HUES48 (cell line): ENCODE measurements at regions not wholly inside any gene's neighbourhood (a gene's known extent, or its start where the extent isn't known, plus 50 kb on each side); places are given as distances from the start of the nearest gene placed in this dataset.

ENCODE experiments used
- H3K27ac ChIP-seq: one replicate; pipeline ENCODE4 v1.7.0; 2013; ENCODE audit warnings: low read depth, low read length, inconsistent platforms
- H3K27me3 ChIP-seq: 2 replicates; pipeline ENCODE4 v1.6.1; 2013; ENCODE audit warnings: mild to moderate bottlenecking, low read length; ENCODE audit not compliant: control insufficient read depth, insufficient read depth
- H3K36me3 ChIP-seq: 2 replicates; pipeline ENCODE4 v1.6.1; 2013; ENCODE audit warnings: low read length; ENCODE audit not compliant: control insufficient read depth, insufficient read depth
- H3K4me1 ChIP-seq: 2 replicates; pipeline ENCODE4 v1.6.1; 2013; ENCODE audit warnings: mild to moderate bottlenecking, low read length; ENCODE audit not compliant: control insufficient read depth, insufficient read depth
- H3K4me3 ChIP-seq: 2 replicates; pipeline ENCODE4 v1.5.1; 2013; ENCODE audit warnings: mild to moderate bottlenecking, low read depth, low read length
- H3K9ac ChIP-seq: 2 replicates; pipeline ENCODE4 v1.6.1; 2013; ENCODE audit warnings: mild to moderate bottlenecking, low read depth, low read length, moderate library complexity
- H3K9me3 ChIP-seq: 2 replicates; pipeline ENCODE4 v1.6.1; 2013; ENCODE audit warnings: low read length; ENCODE audit not compliant: control insufficient read depth, insufficient read depth

DNA sequence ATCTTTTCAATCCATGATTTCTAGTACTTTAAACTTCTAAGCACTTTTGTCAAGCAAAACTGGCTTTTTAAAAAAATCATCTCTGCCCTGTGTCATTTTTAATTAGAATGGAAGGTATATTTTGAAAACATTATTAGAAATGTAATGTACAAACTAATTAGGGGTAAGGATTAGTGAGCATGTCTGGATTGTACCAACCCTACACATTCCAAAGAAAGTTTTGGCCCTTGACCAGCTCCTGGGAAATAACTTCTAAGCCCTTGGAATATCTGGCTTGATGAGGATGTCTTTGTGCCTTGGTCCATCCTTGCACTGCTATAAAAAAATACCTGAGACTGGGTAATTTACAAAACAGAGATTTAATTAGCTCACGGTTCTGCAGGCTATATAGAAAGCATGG lies 876.5 kb downstream of the RAPGEF2 start:
- Histone ChIP-seq H3K27ac (no peak overlapping the region), H3K9me3 (0 out of 2 replicates have a peak, but pooled peaks cover under 1% of the 10 kb centered on the region), H3K36me3 (no peaks in the 10 kb centered on the region), H3K27me3 (no peaks in the 10 kb centered on the region), H3K4me3 (no peak overlapping the region), H3K4me1 (peaks cover 23% of the 10 kb centered on the region), H3K9ac (no peak overlapping the region)

DNA sequence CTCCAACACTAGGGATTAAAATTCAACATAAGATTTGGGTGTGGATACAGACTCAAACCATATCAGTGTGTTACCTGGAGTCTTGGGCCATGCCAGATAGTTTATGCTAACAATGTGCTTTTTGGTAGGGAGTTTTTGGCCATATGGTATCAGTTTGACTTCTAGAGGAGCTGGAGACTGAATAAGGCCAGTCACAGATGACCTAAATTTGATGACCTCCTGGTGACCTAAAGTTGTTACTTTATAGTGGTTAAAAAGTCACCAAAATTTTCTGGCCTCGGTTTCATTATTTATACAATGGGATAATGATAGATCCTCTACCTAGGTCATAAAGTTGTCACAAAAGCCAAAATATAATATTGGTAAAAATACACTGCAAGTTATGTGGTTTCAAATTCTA lies 877.1 kb downstream of the RAPGEF2 start:
- no peaks in the 10 kb centered on the region for H3K9me3 ChIP-seq
- no peaks in the 10 kb centered on the region for H3K36me3 ChIP-seq
- H3K9ac ChIP-seq, result no peak overlapping the region
- peaks cover 29% of the 10 kb centered on the region for H3K4me1 ChIP-seq
- H3K27ac ChIP-seq, result no peak overlapping the region
- no peaks in the 10 kb centered on the region for H3K27me3 ChIP-seq
- no peak overlapping the region for H3K4me3 ChIP-seq

- Histone ChIP-seq H3K9ac (no peak overlapping the region), H3K27ac (no peak overlapping the region), H3K36me3 (no peaks in the 10 kb centered on the region), H3K4me1 (peaks cover 31% of the 10 kb centered on the region), H3K27me3 (no peaks in the 10 kb centered on the region), H3K9me3 (no peaks in the 10 kb centered on the region), H3K4me3 (no peak overlapping the region)
Observed at GRCh38 chr4:159980826-159981468, 878.1 kb downstream of the RAPGEF2 start.

- no peaks in the 10 kb centered on the region for H3K9me3 ChIP-seq
- no peak overlapping the region for H3K27ac ChIP-seq
- H3K36me3 ChIP-seq, result no peaks in the 10 kb centered on the region
- peaks cover 31% of the 10 kb centered on the region for H3K4me1 ChIP-seq
- H3K4me3 ChIP-seq, result no peak overlapping the region
- no peaks in the 10 kb centered on the region for H3K27me3 ChIP-seq
- no peak overlapping the region for H3K9ac ChIP-seq
Observed at GRCh38 chr4:159981469-159981856, 878.6 kb downstream of the RAPGEF2 start.

GRCh38 chr4:159983082-159983481 lies 880.2 kb downstream of the RAPGEF2 start:
- peaks cover 21% of the 10 kb centered on the region for H3K4me1 ChIP-seq
- H3K9me3 ChIP-seq, result no peaks in the 10 kb centered on the region
- no peak overlapping the region for H3K4me3 ChIP-seq
- no peaks in the 10 kb centered on the region for H3K36me3 ChIP-seq
- no peak overlapping the region for H3K9ac ChIP-seq
- H3K27me3 ChIP-seq, result no peaks in the 10 kb centered on the region
- H3K27ac ChIP-seq, result no peak overlapping the region

GRCh38 chr4:160009656-160010493 lies 907.0 kb downstream of the RAPGEF2 start:
- Histone ChIP-seq H3K4me3 (no peak overlapping the region), H3K4me1 (no peaks in the 10 kb centered on the region), H3K36me3 (no peaks in the 10 kb centered on the region), H3K27ac (no peak overlapping the region), H3K9ac (no peak overlapping the region), H3K9me3 (no peaks in the 10 kb centered on the region), H3K27me3 (no peaks in the 10 kb centered on the region)

DNA sequence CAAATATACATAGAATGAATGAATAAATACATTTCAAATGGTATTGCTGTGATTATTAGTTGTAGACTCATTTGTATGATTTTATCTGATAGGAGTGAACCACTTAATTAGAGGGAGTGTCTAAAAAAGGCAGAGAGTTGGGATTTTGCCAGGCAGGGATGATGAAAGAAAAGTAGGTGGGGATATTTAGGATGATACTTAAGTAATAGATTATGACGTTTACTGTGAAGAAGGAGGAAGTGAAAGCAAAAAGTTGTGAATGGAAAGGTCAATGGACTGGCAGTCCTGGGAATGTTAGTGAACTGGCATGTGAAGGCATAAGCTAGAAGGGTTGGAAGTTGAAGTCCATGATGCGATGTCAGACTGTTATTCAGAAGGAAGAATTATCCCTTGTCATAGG lies 917.1 kb downstream of the RAPGEF2 start:
- H3K4me1 ChIP-seq, result peaks cover 6% of the 10 kb centered on the region
- H3K9me3 ChIP-seq, result no peaks in the 10 kb centered on the region
- H3K9ac ChIP-seq, result no peak overlapping the region
- H3K27me3 ChIP-seq, result no peaks in the 10 kb centered on the region
- H3K4me3 ChIP-seq, result no peak overlapping the region
- H3K27ac ChIP-seq, result no peak overlapping the region
- H3K36me3 ChIP-seq, result no peaks in the 10 kb centered on the region

DNA sequence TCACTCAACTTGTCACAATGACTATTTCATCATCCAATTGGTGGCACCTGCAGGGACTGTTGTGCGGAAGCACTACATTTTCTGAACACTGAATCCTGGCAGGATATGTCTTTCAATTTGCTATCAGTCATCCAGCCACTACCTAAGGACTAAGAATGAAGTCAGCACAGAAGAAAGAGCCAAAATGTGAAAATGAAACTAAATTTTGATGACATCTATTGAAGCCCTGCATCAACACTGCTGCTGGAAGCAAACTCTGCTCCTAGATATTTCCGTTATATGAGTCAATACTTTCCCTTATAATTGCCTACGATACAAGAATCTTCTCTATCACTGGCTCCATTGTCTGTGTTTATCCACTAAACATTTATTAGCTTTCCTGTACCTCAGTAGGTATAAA lies 917.9 kb downstream of the RAPGEF2 start:
- Histone ChIP-seq H3K36me3 (no peaks in the 10 kb centered on the region), H3K27me3 (no peaks in the 10 kb centered on the region), H3K4me3 (no peak overlapping the region), H3K27ac (no peak overlapping the region), H3K9ac (no peak overlapping the region), H3K9me3 (no peaks in the 10 kb centered on the region), H3K4me1 (peaks cover 6% of the 10 kb centered on the region)

DNA sequence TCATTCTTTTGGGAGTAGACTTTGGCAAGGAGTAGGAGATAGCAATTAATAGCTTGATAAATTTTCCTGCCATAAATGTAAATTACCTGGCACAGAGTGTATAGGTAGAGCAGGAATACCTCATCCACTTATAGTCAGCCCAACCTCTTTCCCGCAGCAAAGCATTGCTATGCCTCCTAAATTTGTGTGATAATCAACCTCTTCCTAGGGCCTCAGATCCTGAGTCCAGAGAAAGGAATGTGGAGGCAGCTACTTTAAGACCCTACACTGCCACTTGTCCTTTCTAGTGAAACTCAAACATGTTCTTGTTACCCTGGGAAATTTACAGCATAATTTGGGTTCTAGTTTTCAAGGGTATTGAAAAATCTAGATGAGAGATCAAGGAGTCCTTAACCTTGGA lies 919.0 kb downstream of the RAPGEF2 start:
- Histone ChIP-seq H3K9me3 (no peaks in the 10 kb centered on the region), H3K9ac (no peak overlapping the region), H3K4me1 (peaks cover 6% of the 10 kb centered on the region), H3K27me3 (no peaks in the 10 kb centered on the region), H3K27ac (no peak overlapping the region), H3K36me3 (no peaks in the 10 kb centered on the region), H3K4me3 (no peak overlapping the region)

GRCh38 chr4:160026721-160027120 lies 923.8 kb downstream of the RAPGEF2 start:
- Histone ChIP-seq H3K9ac (no peak overlapping the region), H3K4me3 (no peak overlapping the region), H3K9me3 (no peaks in the 10 kb centered on the region), H3K27me3 (no peaks in the 10 kb centered on the region), H3K36me3 (no peaks in the 10 kb centered on the region), H3K27ac (no peak overlapping the region), H3K4me1 (peaks cover 6% of the 10 kb centered on the region)

DNA sequence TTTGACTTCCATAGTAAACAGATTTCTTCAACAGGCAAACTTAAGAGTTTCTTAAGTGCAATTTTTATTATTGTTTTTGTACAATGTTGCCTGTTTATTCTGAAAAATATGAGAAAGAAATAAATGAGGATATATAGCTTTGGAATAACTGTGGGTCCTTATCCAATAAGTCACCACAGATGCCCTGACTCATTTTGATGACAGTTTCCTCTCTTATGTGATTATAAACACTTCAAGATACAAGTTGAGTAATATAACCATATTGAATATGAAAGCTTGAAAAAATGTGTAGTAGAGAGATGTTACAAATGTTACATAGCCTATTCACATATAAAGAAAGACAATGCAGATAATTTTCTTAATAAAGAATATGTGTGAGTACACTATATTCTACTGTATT lies 931.6 kb downstream of the RAPGEF2 start:
- Histone ChIP-seq H3K9ac (no peak overlapping the region), H3K36me3 (no peaks in the 10 kb centered on the region), H3K27me3 (no peaks in the 10 kb centered on the region), H3K4me1 (no peaks in the 10 kb centered on the region), H3K27ac (no peak overlapping the region), H3K4me3 (no peak overlapping the region), H3K9me3 (no peaks in the 10 kb centered on the region)
